ENCODE measurements at regions not wholly inside any gene's neighbourhood (a gene's known extent, or its start where the extent isn't known, plus 50 kb on each side); places are given as distances from the start of the nearest gene placed in this dataset.

- TF ChIP-seq ZNF462 (CRISPR knock-in tag; IDR thresholded peaks at IDR 0.05) (no peak), NANOG (IDR thresholded peaks at IDR 0.05; ENCODE audit: borderline replicate concordance) (no peak), ZNF331 (CRISPR knock-in tag; IDR thresholded peaks at IDR 0.05; ENCODE audit: low read depth) (no peak), EZH2 (IDR thresholded peaks at IDR 0.05; ENCODE audit: low read depth, unreplicated experiment) (no peak), JUNB (IDR thresholded peaks at IDR 0.05; ENCODE audit: unreplicated experiment) (no peak), ZNF114 (CRISPR knock-in tag; IDR thresholded peaks at IDR 0.05) (no peak), EZH2phosphoT487 (IDR thresholded peaks at IDR 0.05; ENCODE audit: unreplicated experiment) (no peak), POLR2AphosphoS5 (IDR thresholded peaks at IDR 0.05; ENCODE audit: low read depth) (no peak)
- TF ChIP-seq, protein P1, sequence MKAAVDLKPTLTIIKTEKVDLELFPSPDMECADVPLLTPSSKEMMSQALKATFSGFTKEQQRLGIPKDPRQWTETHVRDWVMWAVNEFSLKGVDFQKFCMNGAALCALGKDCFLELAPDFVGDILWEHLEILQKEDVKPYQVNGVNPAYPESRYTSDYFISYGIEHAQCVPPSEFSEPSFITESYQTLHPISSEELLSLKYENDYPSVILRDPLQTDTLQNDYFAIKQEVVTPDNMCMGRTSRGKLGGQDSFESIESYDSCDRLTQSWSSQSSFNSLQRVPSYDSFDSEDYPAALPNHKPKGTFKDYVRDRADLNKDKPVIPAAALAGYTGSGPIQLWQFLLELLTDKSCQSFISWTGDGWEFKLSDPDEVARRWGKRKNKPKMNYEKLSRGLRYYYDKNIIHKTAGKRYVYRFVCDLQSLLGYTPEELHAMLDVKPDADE (IDR thresholded peaks at IDR 0.05): no peak
- TF ChIP-seq, protein P2, sequence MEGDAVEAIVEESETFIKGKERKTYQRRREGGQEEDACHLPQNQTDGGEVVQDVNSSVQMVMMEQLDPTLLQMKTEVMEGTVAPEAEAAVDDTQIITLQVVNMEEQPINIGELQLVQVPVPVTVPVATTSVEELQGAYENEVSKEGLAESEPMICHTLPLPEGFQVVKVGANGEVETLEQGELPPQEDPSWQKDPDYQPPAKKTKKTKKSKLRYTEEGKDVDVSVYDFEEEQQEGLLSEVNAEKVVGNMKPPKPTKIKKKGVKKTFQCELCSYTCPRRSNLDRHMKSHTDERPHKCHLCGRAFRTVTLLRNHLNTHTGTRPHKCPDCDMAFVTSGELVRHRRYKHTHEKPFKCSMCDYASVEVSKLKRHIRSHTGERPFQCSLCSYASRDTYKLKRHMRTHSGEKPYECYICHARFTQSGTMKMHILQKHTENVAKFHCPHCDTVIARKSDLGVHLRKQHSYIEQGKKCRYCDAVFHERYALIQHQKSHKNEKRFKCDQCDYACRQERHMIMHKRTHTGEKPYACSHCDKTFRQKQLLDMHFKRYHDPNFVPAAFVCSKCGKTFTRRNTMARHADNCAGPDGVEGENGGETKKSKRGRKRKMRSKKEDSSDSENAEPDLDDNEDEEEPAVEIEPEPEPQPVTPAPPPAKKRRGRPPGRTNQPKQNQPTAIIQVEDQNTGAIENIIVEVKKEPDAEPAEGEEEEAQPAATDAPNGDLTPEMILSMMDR (conservative IDR thresholded peaks at IDR 0.05; ENCODE audit: low read depth in 2 of 2): no peak
- TF ChIP-seq, protein P3, sequence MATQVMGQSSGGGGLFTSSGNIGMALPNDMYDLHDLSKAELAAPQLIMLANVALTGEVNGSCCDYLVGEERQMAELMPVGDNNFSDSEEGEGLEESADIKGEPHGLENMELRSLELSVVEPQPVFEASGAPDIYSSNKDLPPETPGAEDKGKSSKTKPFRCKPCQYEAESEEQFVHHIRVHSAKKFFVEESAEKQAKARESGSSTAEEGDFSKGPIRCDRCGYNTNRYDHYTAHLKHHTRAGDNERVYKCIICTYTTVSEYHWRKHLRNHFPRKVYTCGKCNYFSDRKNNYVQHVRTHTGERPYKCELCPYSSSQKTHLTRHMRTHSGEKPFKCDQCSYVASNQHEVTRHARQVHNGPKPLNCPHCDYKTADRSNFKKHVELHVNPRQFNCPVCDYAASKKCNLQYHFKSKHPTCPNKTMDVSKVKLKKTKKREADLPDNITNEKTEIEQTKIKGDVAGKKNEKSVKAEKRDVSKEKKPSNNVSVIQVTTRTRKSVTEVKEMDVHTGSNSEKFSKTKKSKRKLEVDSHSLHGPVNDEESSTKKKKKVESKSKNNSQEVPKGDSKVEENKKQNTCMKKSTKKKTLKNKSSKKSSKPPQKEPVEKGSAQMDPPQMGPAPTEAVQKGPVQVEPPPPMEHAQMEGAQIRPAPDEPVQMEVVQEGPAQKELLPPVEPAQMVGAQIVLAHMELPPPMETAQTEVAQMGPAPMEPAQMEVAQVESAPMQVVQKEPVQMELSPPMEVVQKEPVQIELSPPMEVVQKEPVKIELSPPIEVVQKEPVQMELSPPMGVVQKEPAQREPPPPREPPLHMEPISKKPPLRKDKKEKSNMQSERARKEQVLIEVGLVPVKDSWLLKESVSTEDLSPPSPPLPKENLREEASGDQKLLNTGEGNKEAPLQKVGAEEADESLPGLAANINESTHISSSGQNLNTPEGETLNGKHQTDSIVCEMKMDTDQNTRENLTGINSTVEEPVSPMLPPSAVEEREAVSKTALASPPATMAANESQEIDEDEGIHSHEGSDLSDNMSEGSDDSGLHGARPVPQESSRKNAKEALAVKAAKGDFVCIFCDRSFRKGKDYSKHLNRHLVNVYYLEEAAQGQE (IDR thresholded peaks at IDR 0.05; ENCODE audit: unreplicated experiment): no peak
Observed at GRCh38 chr12:82625523-82625922, 61.2 kb upstream of the TMTC2 start (continued).
